Thymus (tissue), 11 donors: ENCODE measurements at regions not wholly inside any gene's neighbourhood (a gene's known extent, or its start where the extent isn't known, plus 50 kb on each side); places are given as distances from the start of the nearest gene placed in this dataset.
"Not testable (repeated sequence)": the region's sequence is repeated elsewhere in the genome, so short reads cannot be mapped to it uniquely, and the experiment has no call there.

Experiments
- DNase-seq, 9 donors: peaks; one replicate each; pipeline ENCODE4 v3.0.0-alpha.2; 2013; ENCODE audit warnings: low spot score in 9 of 9, low read depth in 6 of 9, missing footprints in 1 of 9
- H3K27ac ChIP-seq, 2 donors: one replicate each; pipeline ENCODE4 v1.5.1; 2013; ENCODE audit warnings: control low read depth in 1 of 2, low read depth in 1 of 2, low read length in 1 of 2, mild to moderate bottlenecking in 1 of 2, moderate library complexity in 1 of 2
- H3K27me3 ChIP-seq, 2 donors: one replicate each; pipeline ENCODE4 v1.5.1; 2013; ENCODE audit warnings: low read length in 1 of 2; ENCODE audit not compliant: control insufficient read depth in 2 of 2, insufficient read depth in 1 of 2
- H3K36me3 ChIP-seq, 2 donors: one replicate each; pipeline ENCODE4 v1.5.1; 2013; ENCODE audit warnings: low read length in 1 of 2, mild to moderate bottlenecking in 1 of 2, moderate library complexity in 1 of 2; ENCODE audit not compliant: control insufficient read depth in 2 of 2, insufficient read depth in 2 of 2
- H3K4me1 ChIP-seq, 2 donors: one replicate each; pipeline ENCODE4 v1.5.1; 2013; ENCODE audit warnings: low read length in 2 of 2; ENCODE audit not compliant: control insufficient read depth in 2 of 2, insufficient read depth in 2 of 2
- H3K4me3 ChIP-seq, 2 donors: one replicate each; pipeline ENCODE4 v1.5.1; 2013; ENCODE audit warnings: low read length in 2 of 2, control low read depth in 1 of 2, mild to moderate bottlenecking in 1 of 2
- H3K9me3 ChIP-seq, 2 donors: one replicate each; pipeline ENCODE4 v1.5.1; 2013; ENCODE audit warnings: low read length in 1 of 2, mild to moderate bottlenecking in 1 of 2; ENCODE audit not compliant: control insufficient read depth in 2 of 2, insufficient read depth in 1 of 2
- WGBS: extraction: QIAGEN DNeasy Blood & Tissue Kit; methylation state at CpG from one replicate; pipeline ENCODE4 v1.1.7; 2013; 5-methylcytosine and 5-hydroxymethylcytosine counted together
- donor health status: healthy.

- WGBS, result 68% methylated on average over 2 of the region's 2 CpGs
- H3K27ac ChIP-seq, result no peak overlapping the region
- DNase-seq, result no peak
Observed at GRCh38 chr4:148850257-148850995, 408.2 kb upstream of the NR3C2 start.

GRCh38 chr4:148849581-148849980 is 407.4 kb upstream of the NR3C2 start:
- Histone ChIP-seq H3K4me1 (no peaks in the 10 kb centered on the region), H3K4me3 (no peak overlapping the region), H3K27me3 (no peaks in the 10 kb centered on the region), H3K36me3 (no peaks in the 10 kb centered on the region), H3K27ac (no peak overlapping the region), H3K9me3 (no peaks in the 10 kb centered on the region)
- WGBS, result 95% methylated on average over 2 of the region's 2 CpGs
- DNase-seq, result no peak

More at GRCh38 chr4:148850257-148850995, 408.2 kb upstream of the NR3C2 start:
- no peaks in the 10 kb centered on the region for H3K27me3 ChIP-seq
- no peak overlapping the region for H3K4me3 ChIP-seq
- H3K4me1 ChIP-seq, result no peaks in the 10 kb centered on the region
- H3K36me3 ChIP-seq, result no peaks in the 10 kb centered on the region
- H3K9me3 ChIP-seq, result no peaks in the 10 kb centered on the region

DNA sequence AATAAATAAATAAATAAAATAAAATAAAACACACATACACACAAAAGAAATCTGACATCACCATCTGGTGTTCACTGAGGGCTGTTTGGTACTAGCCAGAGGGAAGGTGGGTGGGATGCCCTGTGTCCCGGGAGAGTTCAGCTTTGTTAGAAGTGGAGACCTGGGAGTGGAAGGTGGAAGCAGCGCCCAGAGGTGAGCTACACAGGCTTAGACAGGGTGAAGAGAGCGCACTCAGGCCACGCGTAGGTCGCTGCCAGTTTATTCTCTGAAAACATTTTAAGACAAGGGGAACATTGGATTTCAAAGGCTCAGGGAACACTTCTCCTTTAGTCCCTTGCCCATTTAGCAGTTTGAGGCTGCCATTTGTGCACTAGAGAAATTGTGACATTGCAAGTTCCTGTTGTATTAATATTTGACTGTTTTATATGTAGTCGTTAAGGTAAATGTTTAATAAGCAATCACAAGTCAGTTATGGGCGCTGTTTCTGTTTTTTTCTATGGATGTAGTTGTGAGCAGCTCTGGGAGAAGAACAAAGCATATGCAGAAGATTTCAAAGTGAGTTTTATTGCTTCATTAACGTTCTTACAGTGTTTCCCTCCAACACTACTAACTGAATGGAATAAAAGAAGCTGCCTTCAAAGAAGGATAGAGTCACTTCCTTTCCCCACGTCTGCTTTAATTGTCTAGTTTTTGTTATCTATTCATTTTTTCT is 405.5 kb upstream of the NR3C2 start:
- Histone ChIP-seq H3K27me3 (no peaks in the 10 kb centered on the region), H3K4me3 (no peak overlapping the region), H3K36me3 (no peaks in the 10 kb centered on the region), H3K4me1 (no peaks in the 10 kb centered on the region), H3K9me3 (peaks cover 0 to 1% of the 10 kb centered on the region in 2 donors), H3K27ac (no peak overlapping the region)
- no peak for DNase-seq
- WGBS, result 94% methylated on average over 10 of the region's 10 CpGs

DNA sequence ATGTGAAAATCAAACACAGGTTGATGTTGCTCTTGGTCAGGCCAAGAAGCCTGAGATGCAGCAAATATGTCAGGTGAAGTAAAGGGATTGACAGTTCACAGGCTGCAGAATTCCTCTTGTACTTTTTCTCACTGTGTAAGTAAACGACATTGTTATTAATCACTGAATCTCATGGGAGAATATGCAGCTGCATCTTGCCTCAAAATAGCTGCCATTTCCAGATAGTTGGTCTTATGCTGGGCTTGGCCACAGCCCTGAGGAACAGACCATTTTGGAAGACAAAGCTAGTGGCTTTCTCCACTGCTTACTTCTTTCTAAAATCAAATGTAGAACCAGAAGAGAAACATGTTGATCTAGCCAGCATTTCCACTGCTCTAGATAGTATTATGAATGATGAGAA is 403.4 kb upstream of the NR3C2 start:
- Histone ChIP-seq H3K27ac (no peak overlapping the region), H3K9me3 (peaks cover 0 to 4% of the 10 kb centered on the region in 2 donors), H3K36me3 (no peaks in the 10 kb centered on the region), H3K4me3 (no peak overlapping the region), H3K4me1 (no peaks in the 10 kb centered on the region), H3K27me3 (no peaks in the 10 kb centered on the region)
- DNase-seq, result no peak
- WGBS, result 88% methylated on average over 1 of the region's 1 CpG

DNA sequence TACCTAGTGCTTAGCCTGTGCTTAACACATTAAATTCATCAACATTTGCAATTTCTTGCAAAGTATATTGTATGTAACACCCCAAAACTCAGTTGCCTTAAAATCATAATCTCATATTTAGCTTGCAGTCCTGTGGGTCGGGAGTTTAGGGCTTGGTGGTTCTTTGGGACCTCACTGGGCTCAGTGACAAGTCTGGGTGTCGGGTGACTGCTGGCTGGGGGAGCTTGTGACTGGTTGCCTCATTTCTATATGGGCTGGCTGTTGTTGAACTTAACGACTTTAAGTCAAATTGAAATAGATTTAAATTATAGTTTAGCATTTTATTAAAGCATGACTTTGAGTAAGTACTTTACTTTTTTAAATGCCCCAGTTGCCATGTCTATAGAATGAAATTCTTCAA is 401.4 kb upstream of the NR3C2 start:
- H3K9me3 ChIP-seq, result peaks cover 0 to 4% of the 10 kb centered on the region in 2 donors
- H3K4me1 ChIP-seq, result no peaks in the 10 kb centered on the region
- 85% methylated on average over 3 of the region's 3 CpGs for WGBS
- H3K4me3 ChIP-seq, result no peak overlapping the region
- no peak for DNase-seq
- H3K27me3 ChIP-seq, result no peaks in the 10 kb centered on the region
- no peak overlapping the region for H3K27ac ChIP-seq
- H3K36me3 ChIP-seq, result no peaks in the 10 kb centered on the region

DNA sequence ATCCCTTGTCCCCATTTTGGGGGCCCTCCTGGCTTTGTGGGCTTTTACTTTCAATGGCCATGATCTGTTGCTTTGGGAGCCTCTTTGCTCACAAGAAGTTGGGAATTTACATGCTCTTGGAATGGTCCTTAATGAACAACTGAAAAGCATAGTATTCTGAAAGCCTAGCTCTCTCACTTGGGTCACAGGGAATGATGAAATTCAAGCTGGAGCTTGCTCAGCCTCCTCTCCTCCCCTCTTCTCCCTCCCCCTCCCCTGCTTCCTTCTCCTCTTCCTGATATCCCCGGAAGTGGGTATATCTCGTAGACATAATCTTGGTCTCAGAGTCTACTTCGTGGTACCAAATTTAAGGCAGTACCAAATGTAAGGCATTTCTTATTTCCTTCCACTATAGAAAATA is 400.6 kb upstream of the NR3C2 start:
- no peak overlapping the region for H3K4me3 ChIP-seq
- peaks cover 0 to 4% of the 10 kb centered on the region in 2 donors for H3K9me3 ChIP-seq
- no peaks in the 10 kb centered on the region for H3K36me3 ChIP-seq
- no peak overlapping the region for H3K27ac ChIP-seq
- DNase-seq, result no peak
- no peaks in the 10 kb centered on the region for H3K27me3 ChIP-seq
- WGBS, result 89% methylated on average over 3 of the region's 3 CpGs
- H3K4me1 ChIP-seq, result no peaks in the 10 kb centered on the region

DNA sequence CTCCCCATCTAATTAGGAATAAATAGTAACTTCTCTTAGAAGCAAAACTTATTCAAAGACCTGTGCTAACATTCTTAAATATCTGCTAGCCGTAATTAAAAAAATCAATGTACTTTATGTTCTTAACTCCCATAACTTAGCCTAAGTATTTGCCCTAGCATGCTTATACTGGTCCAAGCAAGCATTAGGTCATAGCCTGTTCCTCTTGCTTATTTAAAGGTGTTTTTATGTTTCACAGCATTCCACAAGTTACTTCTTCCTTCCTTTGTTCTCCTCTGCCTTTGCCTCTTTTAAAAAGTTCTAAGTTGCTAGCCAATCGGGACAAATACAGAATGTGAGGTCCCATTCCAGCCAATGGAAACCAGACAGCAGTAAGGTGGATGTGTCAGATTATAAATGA is 395.4 kb upstream of the NR3C2 start:
- not testable (repeated sequence) for H3K4me3 ChIP-seq, DNase-seq, H3K4me1 ChIP-seq, H3K9me3 ChIP-seq, H3K27me3 ChIP-seq, H3K36me3 ChIP-seq, H3K27ac ChIP-seq
- WGBS, result 94% methylated on average over 2 of the region's 2 CpGs

- H3K4me1 ChIP-seq, result no peaks in the 10 kb centered on the region
- no peaks in the 10 kb centered on the region for H3K27me3 ChIP-seq
- H3K36me3 ChIP-seq, result no peaks in the 10 kb centered on the region
- WGBS, result 35% methylated on average over 6 of the region's 6 CpGs
- H3K4me3 ChIP-seq, result no peak overlapping the region
- H3K27ac ChIP-seq, result no peak overlapping the region
- peak in 1 of 9 donors; percentile 2 for DNase-seq
- peaks cover 0 to under 1% of the 10 kb centered on the region in 2 donors for H3K9me3 ChIP-seq
Observed at GRCh38 chr4:148834804-148835631, 392.8 kb upstream of the NR3C2 start.

DNA sequence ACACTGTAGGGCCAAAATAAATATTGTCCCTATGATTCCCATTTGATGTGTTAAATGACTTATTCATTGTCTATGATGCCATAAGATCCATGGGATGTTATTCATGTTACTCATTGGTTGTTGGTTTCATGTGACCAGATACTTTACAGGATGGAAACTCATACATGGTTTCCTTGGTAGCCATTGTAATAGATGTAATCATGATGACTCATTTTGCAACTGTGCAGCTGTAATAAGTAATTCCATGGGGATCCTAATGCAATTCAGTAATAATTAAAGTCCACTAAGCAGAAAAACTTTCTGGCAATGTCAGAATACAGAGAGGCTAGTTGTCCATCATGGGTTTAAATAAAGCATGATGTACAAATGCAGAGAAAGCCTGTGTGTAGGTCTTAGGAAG is 389.7 kb upstream of the NR3C2 start:
- peaks cover 0 to 5% of the 10 kb centered on the region in 2 donors for H3K9me3 ChIP-seq
- DNase-seq, result no peak
- H3K4me1 ChIP-seq, result no peaks in the 10 kb centered on the region
- no peaks in the 10 kb centered on the region for H3K27me3 ChIP-seq
- H3K4me3 ChIP-seq, result no peak overlapping the region
- no peak overlapping the region for H3K27ac ChIP-seq
- no peaks in the 10 kb centered on the region for H3K36me3 ChIP-seq
